H9 (cell line): ENCODE measurements at regions not wholly inside any gene's neighbourhood (a gene's known extent, or its start where the extent isn't known, plus 50 kb on each side); places are given as distances from the start of the nearest gene placed in this dataset.

Source experiments
- DNase-seq: peaks from one replicate; pipeline ENCODE4 v3.0.0-alpha.2; 2017
- H2AFZ ChIP-seq: one replicate; pipeline ENCODE4 v1.6.1; 2013; ENCODE audit warnings: mild to moderate bottlenecking, low read length, control low read depth, moderate library complexity
- H2AK5ac ChIP-seq: 2 replicates; pipeline ENCODE4 v1.6.1; 2013; ENCODE audit warnings: low read length, control low read depth, mixed read lengths; ENCODE audit not compliant: insufficient read length
- H2BK120ac ChIP-seq: one replicate; pipeline ENCODE4 v1.6.1; 2013; ENCODE audit warnings: low read depth, mild to moderate bottlenecking, low read length, control low read depth, inconsistent platforms; ENCODE audit not compliant: poor library complexity, severe bottlenecking
- H2BK12ac ChIP-seq: 2 replicates; pipeline ENCODE4 v1.6.1; 2013; ENCODE audit warnings: low read length, control low read depth, mixed read lengths, low read depth; ENCODE audit not compliant: insufficient read length
- H2BK15ac ChIP-seq: 2 replicates; pipeline ENCODE4 v1.6.1; 2013; ENCODE audit warnings: low read depth, low read length, control low read depth
- H2BK20ac ChIP-seq: one replicate; pipeline ENCODE4 v1.6.1; 2013; ENCODE audit warnings: low read depth, mild to moderate bottlenecking, low read length, control low read depth, inconsistent platforms; ENCODE audit not compliant: poor library complexity, severe bottlenecking
- H2BK5ac ChIP-seq: 2 replicates; pipeline ENCODE4 v1.6.1; 2013; ENCODE audit warnings: low read length, control low read depth, mixed read lengths; ENCODE audit not compliant: insufficient read length
- H3K14ac ChIP-seq: 2 replicates; pipeline ENCODE4 v1.6.1; 2013; ENCODE audit warnings: low read length, control low read depth; ENCODE audit not compliant: insufficient read depth
- H3K18ac ChIP-seq: 2 replicates; pipeline ENCODE4 v1.6.1; 2013; ENCODE audit warnings: low read depth, mild to moderate bottlenecking, mixed read lengths, low read length, control low read depth; ENCODE audit not compliant: insufficient read length
- H3K23ac ChIP-seq: 2 replicates; pipeline ENCODE4 v1.6.1; 2013; ENCODE audit warnings: low read length, control low read depth, mixed read lengths, low read depth; ENCODE audit not compliant: insufficient read length
- H3K23me2 ChIP-seq: 2 replicates; pipeline ENCODE4 v1.6.1; 2013; ENCODE audit warnings: low read depth, mild to moderate bottlenecking, mixed read lengths, low read length, control low read depth; ENCODE audit not compliant: insufficient read length, poor library complexity, severe bottlenecking
- H3K27ac ChIP-seq: 2 replicates; pipeline ENCODE4 v1.5.1; 2013; ENCODE audit warnings: low read length, control low read depth, mixed read lengths, low read depth; ENCODE audit not compliant: insufficient read length
- H3K27me3 ChIP-seq: 2 replicates; pipeline ENCODE4 v1.6.1; 2013; ENCODE audit warnings: low read length, control low read depth, inconsistent platforms; ENCODE audit not compliant: insufficient read depth
- H3K4ac ChIP-seq: 2 replicates; pipeline ENCODE4 v1.6.1; 2013; ENCODE audit warnings: low read depth, mild to moderate bottlenecking, control low read depth, inconsistent platforms, low read length, moderate library complexity
- H3K4me1 ChIP-seq: 2 replicates; pipeline ENCODE4 v1.6.1; 2013; ENCODE audit warnings: low read length, control low read depth, inconsistent platforms; ENCODE audit not compliant: insufficient read depth
- H3K4me2 ChIP-seq: 2 replicates; pipeline ENCODE4 v1.6.1; 2013; ENCODE audit warnings: low read length, control low read depth, mixed read lengths; ENCODE audit not compliant: insufficient read length, insufficient read depth
- H3K56ac ChIP-seq: 2 replicates; pipeline ENCODE4 v1.6.1; 2013; ENCODE audit warnings: low read depth, mild to moderate bottlenecking, mixed read lengths, low read length, control low read depth; ENCODE audit not compliant: insufficient read length
- H3K79me1 ChIP-seq: 2 replicates; pipeline ENCODE4 v1.6.1; 2013; ENCODE audit warnings: low read depth, mild to moderate bottlenecking, moderate library complexity, low read length, control low read depth, inconsistent platforms; ENCODE audit not compliant: insufficient read depth, poor library complexity, severe bottlenecking
- H3K79me2 ChIP-seq: 2 replicates; pipeline ENCODE4 v1.6.1; 2013; ENCODE audit warnings: low read length, control low read depth, inconsistent platforms; ENCODE audit not compliant: insufficient read depth
- H3K9ac ChIP-seq: 2 replicates; pipeline ENCODE4 v1.6.1; 2013; ENCODE audit warnings: low read length, control low read depth, mixed read lengths; ENCODE audit not compliant: insufficient read length; ENCODE audit errors: extremely low read depth
- H3K9me3 ChIP-seq: one replicate; pipeline ENCODE4 v1.6.1; 2013; ENCODE audit warnings: low read depth, low read length, inconsistent platforms; ENCODE audit not compliant: control insufficient read depth
- H3T11ph ChIP-seq: one replicate; pipeline ENCODE4 v1.6.1; 2013; ENCODE audit warnings: mild to moderate bottlenecking, low read length, control low read depth, inconsistent platforms
- H4K20me1 ChIP-seq: one replicate; pipeline ENCODE4 v1.6.1; 2013; ENCODE audit not compliant: control insufficient read depth, insufficient read length, insufficient read depth
- H4K5ac ChIP-seq: 2 replicates; pipeline ENCODE4 v1.6.1; 2013; ENCODE audit warnings: low read depth, mild to moderate bottlenecking, mixed read lengths, low read length, control low read depth; ENCODE audit not compliant: insufficient read length
- H4K8ac ChIP-seq: replicated peaks from 2 replicates; pipeline ENCODE4 v1.6.1; 2013; ENCODE audit warnings: low read length, control low read depth, mixed read lengths, low read depth; ENCODE audit not compliant: insufficient read length
- H4K91ac ChIP-seq: 2 replicates; pipeline ENCODE4 v1.6.1; 2013; ENCODE audit warnings: low read depth, mild to moderate bottlenecking, moderate library complexity, mixed read lengths, low read length, control low read depth; ENCODE audit not compliant: insufficient read length
- H3K27ac Mint-ChIP-seq, 3 experiments: 2 replicates in 2 of 3; 3 replicates in 1 of 3; pipeline ENCODE4 v1.8.0; 2020 to 2021; ENCODE audit warnings: mixed read lengths in 3 of 3, mild to moderate bottlenecking in 1 of 3, moderate library complexity in 1 of 3
- H3K27me3 Mint-ChIP-seq: 2 replicates; pipeline ENCODE4 v1.8.0; 2021; ENCODE audit warnings: low read depth, mild to moderate bottlenecking, moderate library complexity, mixed read lengths
- H3K36me3 Mint-ChIP-seq, 3 experiments: 2 replicates in 2 of 3; 3 replicates in 1 of 3; pipeline ENCODE4 v1.8.0; 2020 to 2021; ENCODE audit warnings: low read depth in 3 of 3, mixed read lengths in 3 of 3; ENCODE audit not compliant: insufficient read depth in 1 of 3
- H3K4me1 Mint-ChIP-seq, 2 experiments: 2 replicates each; pipeline ENCODE4 v1.8.0; 2020; ENCODE audit warnings: mixed read lengths in 2 of 2
- H3K4me3 Mint-ChIP-seq, 2 experiments: 2 replicates in 1 of 2; 3 replicates in 1 of 2; pipeline ENCODE4 v1.8.0; 2020 to 2021; ENCODE audit warnings: mild to moderate bottlenecking in 2 of 2, mixed read lengths in 2 of 2, moderate library complexity in 1 of 2
- H3K9me3 Mint-ChIP-seq, 2 experiments: 2 replicates in 1 of 2; 3 replicates in 1 of 2; pipeline ENCODE4 v1.8.0; 2020; ENCODE audit warnings: mild to moderate bottlenecking in 2 of 2, mixed read lengths in 2 of 2, moderate library complexity in 1 of 2
- CTCF ChIP-seq: fragments of 200-600 bp; sonication (generic); conservative IDR thresholded peaks from 3 replicates; pipeline ENCODE4 v1.8.0; 2021; ENCODE audit warnings: antibody characterized with exemption, mild to moderate bottlenecking
- WGBS: extraction: QIAGEN DNeasy Blood & Tissue Kit; methylation state at CpG from one replicate; pipeline ENCODE4 v1.1.7; 2013; ENCODE audit warnings: missing lambda C conversion rate, low lambda C conversion rate, mixed read lengths; ENCODE audit not compliant: insufficient read length; ENCODE audit errors: extremely low coverage; 5-methylcytosine and 5-hydroxymethylcytosine counted together

GRCh38 chr20:60147004-60147403 lies 188.8 kb downstream of the CDH26 start:
- Mint-ChIP-seq H3K9me3 (peaks cover 7 to 10% of the 10 kb centered on the region in 2 experiments; a peak in 4 of 5 replicates), H3K27ac (no peak overlapping the region), H3K36me3 (no peaks in the 10 kb centered on the region; a peak in 1 of 7 replicates), H3K27me3 (peaks cover 16% of the 10 kb centered on the region), H3K4me3 (no peak overlapping the region), H3K4me1 (peaks cover 6 to 13% of the 10 kb centered on the region in 2 experiments; a peak in 2 of 4 replicates)
- H2BK120ac ChIP-seq: no peak overlapping the region
- no peaks in the 10 kb centered on the region for H3K4me1 ChIP-seq
- no peak overlapping the region for H3K23ac ChIP-seq
- H4K91ac ChIP-seq: no peak overlapping the region
- TF ChIP-seq CTCF: no peak
- no peaks in the 10 kb centered on the region for H3K23me2 ChIP-seq
- H3K18ac ChIP-seq: no peak overlapping the region
- H4K20me1 ChIP-seq: no peaks in the 10 kb centered on the region
- no peak overlapping the region for H3K14ac ChIP-seq
- no peak overlapping the region for H3K4me2 ChIP-seq
- H2AK5ac ChIP-seq: no peak overlapping the region
- DNase-seq: no peak
- H2AFZ ChIP-seq: no peak overlapping the region
- H3K79me1 ChIP-seq: no peaks in the 10 kb centered on the region
- H2BK20ac ChIP-seq: no peak overlapping the region
- no peak overlapping the region for H3K4ac ChIP-seq
- H2BK12ac ChIP-seq: no peak overlapping the region
- no peaks in the 10 kb centered on the region for H3K27me3 ChIP-seq
- no peak overlapping the region for H3T11ph ChIP-seq
- WGBS: no CpG with 5 or more reads among the region's 2 CpGs
- no peak overlapping the region for H3K56ac ChIP-seq
- no peaks in the 10 kb centered on the region for H3K9me3 ChIP-seq
- no peaks in the 10 kb centered on the region for H3K79me2 ChIP-seq
- no peak overlapping the region for H2BK5ac ChIP-seq
- no peak overlapping the region for H4K5ac ChIP-seq
- peak overlapping the region; percentile 3 for H3K9ac ChIP-seq
- H2BK15ac ChIP-seq: no peak overlapping the region
- H4K8ac ChIP-seq: no peak overlapping the region
- H3K27ac ChIP-seq: no peak overlapping the region
